HEK293 (cell line): ENCODE measurements at regions not wholly inside any gene's neighbourhood (a gene's known extent, or its start where the extent isn't known, plus 50 kb on each side); places are given as distances from the start of the nearest gene placed in this dataset.

Experiments
- BCL6B ChIP-seq: fragments of 450-650 bp; formaldehyde crosslinking; IDR thresholded peaks from 2 replicates; pipeline ENCODE4 v1.5.1; 2017; ENCODE audit warnings: missing biosample characterization, missing genetic modification characterization
- CTCF ChIP-seq: fragments of 450-650 bp; formaldehyde crosslinking; IDR thresholded peaks from 2 replicates; pipeline ENCODE4 v1.5.1; 2016; ENCODE audit warnings: missing biosample characterization, missing genetic modification characterization
- HIC1 ChIP-seq: fragments of 450-650 bp; formaldehyde crosslinking; IDR thresholded peaks from 2 replicates; pipeline ENCODE4 v1.5.1; 2016; ENCODE audit warnings: missing biosample characterization, missing genetic modification characterization
- SCRT1 ChIP-seq: fragments of 450-650 bp; formaldehyde crosslinking; IDR thresholded peaks from 2 replicates; pipeline ENCODE4 v1.5.1; 2016; ENCODE audit warnings: missing biosample characterization, missing genetic modification characterization, borderline replicate concordance
- ZBTB11 ChIP-seq: fragments of 450-650 bp; formaldehyde crosslinking; conservative IDR thresholded peaks from 2 replicates; pipeline ENCODE4 v1.5.1; 2016; ENCODE audit warnings: low read depth, missing biosample characterization, missing genetic modification characterization
- ZNF138 ChIP-seq: fragments of 450-650 bp; formaldehyde crosslinking; IDR thresholded peaks from 2 replicates; pipeline ENCODE4 v1.5.1; 2016; ENCODE audit warnings: missing biosample characterization, missing genetic modification characterization, borderline replicate concordance
- ZNF146 ChIP-seq: fragments of 450-650 bp; formaldehyde crosslinking; IDR thresholded peaks from 2 replicates; pipeline ENCODE4 v1.5.1; 2016; ENCODE audit warnings: missing biosample characterization, missing genetic modification characterization
- ZNF221 ChIP-seq: fragments of 450-650 bp; formaldehyde crosslinking; IDR thresholded peaks from 2 replicates; pipeline ENCODE4 v1.5.1; 2017; ENCODE audit warnings: missing biosample characterization, missing genetic modification characterization, borderline replicate concordance
- ZNF747 ChIP-seq: fragments of 450-650 bp; formaldehyde crosslinking; IDR thresholded peaks from 2 replicates; pipeline ENCODE4 v1.5.1; 2016; ENCODE audit warnings: missing biosample characterization, missing genetic modification characterization

GRCh38 chr2:240377366-240377765 is 58.1 kb upstream of the GPC1 start:
- TF ChIP-seq CTCF (tag by site-specific recombination) = no peak
- no peak for TF ChIP-seq ZNF747 (tag by site-specific recombination)
- no peak for TF ChIP-seq SCRT1
- TF ChIP-seq ZNF146 (tag by site-specific recombination) = no peak
- no peak for TF ChIP-seq ZBTB11 (tag by site-specific recombination)
- TF ChIP-seq HIC1 = no peak
- no peak for TF ChIP-seq BCL6B (tag by site-specific recombination)
- no peak for TF ChIP-seq ZNF221 (tag by site-specific recombination)
- no peak for TF ChIP-seq ZNF138 (tag by site-specific recombination)
